WERI-Rb-1 (cell line): ENCODE measurements at regions not wholly inside any gene's neighbourhood (a gene's known extent, or its start where the extent isn't known, plus 50 kb on each side); places are given as distances from the start of the nearest gene placed in this dataset.

Source experiments
- DNase-seq: peaks from one replicate; pipeline ENCODE4 v3.0.0-alpha.2; 2020
- H3K27ac ChIP-seq: fragments of 250-450 bp; sonication (Bioruptor Pico); 2 replicates; pipeline ENCODE4 v1.5.1; 2020; ENCODE audit warnings: mild to moderate bottlenecking, moderate library complexity
- H3K27me3 ChIP-seq: fragments of 250-450 bp; sonication (Bioruptor Pico); 2 replicates; pipeline ENCODE4 v1.5.1; 2021; ENCODE audit warnings: mild to moderate bottlenecking, low read depth, moderate library complexity; ENCODE audit not compliant: insufficient read depth, severe bottlenecking
- H3K36me3 ChIP-seq: fragments of 250-450 bp; sonication (Bioruptor Pico); 2 replicates; pipeline ENCODE4 v1.5.1; 2020; ENCODE audit warnings: mild to moderate bottlenecking, moderate library complexity
- H3K4me3 ChIP-seq: 2 replicates; pipeline ENCODE4 v1.5.1; 2011; ENCODE audit warnings: low read depth, mild to moderate bottlenecking, control low read depth, low read length
- H3K9me3 ChIP-seq: fragments of 250-450 bp; sonication (Bioruptor Pico); 2 replicates; pipeline ENCODE4 v1.5.1; 2021; ENCODE audit warnings: mild to moderate bottlenecking, moderate library complexity; ENCODE audit not compliant: severe bottlenecking
- CTCF ChIP-seq: IDR thresholded peaks from 2 replicates; pipeline ENCODE4 v1.5.1; 2011; ENCODE audit warnings: low read depth, mild to moderate bottlenecking, control low read depth, inconsistent platforms, low read length

GRCh38 chr3:71854706-71855105 is 69.8 kb upstream of the PROK2 start:
- TF ChIP-seq CTCF, result no peak
- no peaks in the 10 kb centered on the region for H3K9me3 ChIP-seq
- H3K36me3 ChIP-seq, result no peaks in the 10 kb centered on the region
- no peak overlapping the region for H3K4me3 ChIP-seq
- H3K27me3 ChIP-seq, result no peaks in the 10 kb centered on the region
- no peak overlapping the region for H3K27ac ChIP-seq
- DNase-seq, result no peak

- no peak overlapping the region for H3K4me3 ChIP-seq
- no peak for TF ChIP-seq CTCF
- H3K27me3 ChIP-seq, result no peaks in the 10 kb centered on the region
- H3K9me3 ChIP-seq, result peaks cover 2% of the 10 kb centered on the region
- no peak for DNase-seq
- H3K36me3 ChIP-seq, result no peaks in the 10 kb centered on the region
- no peak overlapping the region for H3K27ac ChIP-seq
Observed at GRCh38 chr3:71854096-71854495, 69.1 kb upstream of the PROK2 start.

GRCh38 chr3:71851878-71852277 is 66.9 kb upstream of the PROK2 start:
- Histone ChIP-seq H3K4me3 (no peak overlapping the region), H3K27me3 (no peaks in the 10 kb centered on the region), H3K9me3 (peaks cover 4% of the 10 kb centered on the region), H3K27ac (no peak overlapping the region), H3K36me3 (no peaks in the 10 kb centered on the region)
- no peak for TF ChIP-seq CTCF
- DNase-seq, result no peak

- no peaks in the 10 kb centered on the region for H3K36me3 ChIP-seq
- H3K27ac ChIP-seq, result no peak overlapping the region
- H3K27me3 ChIP-seq, result no peaks in the 10 kb centered on the region
- no peak for DNase-seq
- no peak overlapping the region for H3K4me3 ChIP-seq
- peaks cover 4% of the 10 kb centered on the region for H3K9me3 ChIP-seq
- TF ChIP-seq CTCF, result no peak
Observed at GRCh38 chr3:71850654-71851053, 65.7 kb upstream of the PROK2 start.

- no peak for TF ChIP-seq CTCF
- Histone ChIP-seq H3K9me3 (peaks cover 4% of the 10 kb centered on the region), H3K36me3 (no peaks in the 10 kb centered on the region), H3K27me3 (no peaks in the 10 kb centered on the region), H3K27ac (no peak overlapping the region), H3K4me3 (no peak overlapping the region)
- no peak for DNase-seq
Observed at GRCh38 chr3:71849681-71850080, 64.7 kb upstream of the PROK2 start.

- Histone ChIP-seq H3K36me3 (no peaks in the 10 kb centered on the region), H3K27me3 (no peaks in the 10 kb centered on the region)
Observed at GRCh38 chr3:71847794-71848193, 62.8 kb upstream of the PROK2 start.

More at GRCh38 chr3:71847794-71848193, 62.8 kb upstream of the PROK2 start:
- DNase-seq, result no peak
- no peak for TF ChIP-seq CTCF
- H3K4me3 ChIP-seq, result no peak overlapping the region
- no peak overlapping the region for H3K27ac ChIP-seq
- H3K9me3 ChIP-seq, result peaks cover 4% of the 10 kb centered on the region
